DOHH2 (cell line): ENCODE measurements at regions not wholly inside any gene's neighbourhood (a gene's known extent, or its start where the extent isn't known, plus 50 kb on each side); places are given as distances from the start of the nearest gene placed in this dataset.

Experiments used
- H3F3A ChIP-seq: fragments of 200-600 bp; sonication (generic), shearing (Covaris generic); 2 replicates; pipeline ENCODE4 v1.6.0; 2016; ENCODE audit warnings: antibody characterized with exemption, mild to moderate bottlenecking; ENCODE audit not compliant: control insufficient read depth, insufficient read depth
- H3K27ac ChIP-seq: fragments of 200-600 bp; sonication (generic); 2 replicates; pipeline ENCODE4 v1.5.1; 2014; ENCODE audit warnings: low read depth, mild to moderate bottlenecking, low read length, moderate library complexity
- H3K27me3 ChIP-seq: fragments of 200-600 bp; sonication (generic); 2 replicates; pipeline ENCODE4 v1.6.1; 2014; ENCODE audit warnings: mild to moderate bottlenecking, low read length, mixed read lengths; ENCODE audit not compliant: control insufficient read depth
- H3K36me3 ChIP-seq: fragments of 200-600 bp; sonication (generic); 2 replicates; pipeline ENCODE4 v1.6.1; 2014; ENCODE audit warnings: mild to moderate bottlenecking, low read length, moderate library complexity, mixed read lengths; ENCODE audit not compliant: control insufficient read depth
- H3K4me1 ChIP-seq: fragments of 200-600 bp; sonication (generic); 2 replicates; pipeline ENCODE4 v1.6.1; 2014; ENCODE audit warnings: mild to moderate bottlenecking, low read length, mixed read lengths; ENCODE audit not compliant: control insufficient read depth
- H3K4me2 ChIP-seq: fragments of 200-600 bp; sonication (generic); 2 replicates; pipeline ENCODE4 v1.6.0; 2014; ENCODE audit warnings: mild to moderate bottlenecking, low read length, moderate library complexity
- H3K4me3 ChIP-seq: fragments of 200-600 bp; sonication (generic); 2 replicates; pipeline ENCODE4 v1.5.1; 2014; ENCODE audit warnings: mild to moderate bottlenecking, low read length, mixed read lengths
- H3K79me2 ChIP-seq: fragments of 200-600 bp; sonication (generic); 2 replicates; pipeline ENCODE4 v1.6.1; 2014; ENCODE audit warnings: mild to moderate bottlenecking, low read length, mixed read lengths; ENCODE audit not compliant: control insufficient read depth
- H3K9me2 ChIP-seq: fragments of 200-600 bp; sonication (generic); replicated peaks from 2 replicates; pipeline ENCODE4 v1.6.1; 2014; ENCODE audit warnings: mild to moderate bottlenecking, low read length, mixed read lengths; ENCODE audit not compliant: control insufficient read depth
- H3K9me3 ChIP-seq: fragments of 200-600 bp; sonication (generic); 2 replicates; pipeline ENCODE4 v1.6.1; 2014; ENCODE audit warnings: antibody characterized with exemption, low read length, mixed read lengths; ENCODE audit not compliant: control insufficient read depth, insufficient read depth
- H4K20me1 ChIP-seq: fragments of 200-600 bp; sonication (generic); 2 replicates; pipeline ENCODE4 v1.6.0; 2014; ENCODE audit warnings: low read depth, mild to moderate bottlenecking, antibody characterized with exemption, low read length, moderate library complexity; ENCODE audit not compliant: control insufficient read depth, insufficient read depth
- CTCF ChIP-seq: fragments of 200-600 bp; sonication (generic); IDR thresholded peaks from one replicate; pipeline ENCODE4 v1.5.1; 2014; ENCODE audit warnings: antibody characterized with exemption, mild to moderate bottlenecking, low read depth, low read length; ENCODE audit not compliant: poor library complexity, severe bottlenecking
- EZH2phosphoT487 ChIP-seq: fragments of 200-600 bp; sonication (generic); IDR thresholded peaks from 2 replicates; pipeline ENCODE4 v1.6.1; 2017; ENCODE audit warnings: borderline replicate concordance, mild to moderate bottlenecking, antibody characterized with exemption, low read length, moderate library complexity, mixed read lengths

DNA sequence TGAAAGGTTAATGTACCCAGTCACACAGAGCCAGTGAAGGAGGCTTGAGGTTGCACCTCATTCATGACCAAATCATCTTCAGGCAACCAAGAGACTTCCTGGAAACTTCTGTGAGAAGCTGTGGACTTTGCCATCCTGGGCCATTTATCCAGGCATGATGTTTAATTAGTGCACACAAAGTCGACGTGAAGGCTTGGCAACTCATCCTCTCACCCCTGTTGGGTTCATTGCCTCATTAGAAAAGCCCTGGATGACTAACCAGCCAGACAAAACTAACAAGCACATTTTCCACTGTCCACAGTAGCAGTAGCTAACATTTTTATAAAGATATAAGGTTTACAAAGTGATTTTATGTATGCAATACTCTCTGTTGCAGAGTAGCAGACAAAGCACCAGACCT is 65.7 kb upstream of the ZNF462 start:
- no peak overlapping the region for H3K4me2 ChIP-seq
- no peak overlapping the region for H3K4me3 ChIP-seq
- H3K79me2 ChIP-seq: no peaks in the 10 kb centered on the region
- H3K27ac ChIP-seq: no peak overlapping the region
- H3F3A ChIP-seq: no peaks in the 10 kb centered on the region
- no peaks in the 10 kb centered on the region for H3K9me3 ChIP-seq
- no peaks in the 10 kb centered on the region for H3K4me1 ChIP-seq
- no peaks in the 10 kb centered on the region for H3K27me3 ChIP-seq
- H4K20me1 ChIP-seq: no peaks in the 10 kb centered on the region
- TF ChIP-seq CTCF: no peak
- no peak for TF ChIP-seq EZH2phosphoT487
- H3K9me2 ChIP-seq: no peaks in the 10 kb centered on the region
- H3K36me3 ChIP-seq: no peaks in the 10 kb centered on the region

DNA sequence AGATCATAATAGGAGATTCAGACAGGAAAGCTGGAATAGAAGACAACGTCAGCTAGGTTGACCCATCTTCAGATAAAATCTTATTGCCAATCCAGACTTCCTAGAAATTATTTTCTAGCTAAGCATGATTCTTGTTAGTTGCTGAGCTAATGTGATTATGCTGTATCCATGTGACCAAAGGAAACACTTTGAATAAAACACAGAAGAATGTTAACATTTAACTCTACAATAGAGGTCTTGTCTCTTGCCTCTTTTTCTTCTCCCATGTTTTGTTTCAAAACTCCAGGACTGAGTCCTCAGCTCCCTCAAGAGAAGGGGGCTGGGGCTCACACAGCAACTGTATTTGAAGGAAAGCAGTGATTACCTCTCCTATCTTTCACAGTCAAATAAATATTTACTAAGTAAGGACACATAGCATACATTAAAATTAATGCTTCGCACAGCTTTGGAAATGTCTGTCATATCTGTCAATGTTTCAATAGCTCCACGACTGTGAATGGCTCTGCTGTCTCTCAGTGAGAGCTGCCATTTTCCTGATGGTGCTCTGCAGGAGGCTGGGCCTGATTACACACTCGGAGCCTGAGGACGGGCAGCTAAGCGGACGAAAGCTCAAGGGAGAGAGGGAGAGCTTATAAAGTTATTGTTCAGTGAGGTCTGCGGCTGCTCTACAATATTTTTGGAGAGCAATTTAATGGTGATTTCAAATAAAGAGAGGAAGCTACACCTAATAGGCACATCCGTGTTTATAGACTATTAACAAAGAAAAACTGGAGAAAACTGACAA is 64.8 kb upstream of the ZNF462 start:
- no peaks in the 10 kb centered on the region for H3K9me3 ChIP-seq
- H4K20me1 ChIP-seq: no peaks in the 10 kb centered on the region
- TF ChIP-seq CTCF (no peak), EZH2phosphoT487 (no peak)
- no peaks in the 10 kb centered on the region for H3K36me3 ChIP-seq
- H3K4me1 ChIP-seq: no peaks in the 10 kb centered on the region
- H3K4me2 ChIP-seq: no peak overlapping the region
- H3K27ac ChIP-seq: no peak overlapping the region
- no peaks in the 10 kb centered on the region for H3F3A ChIP-seq
- H3K27me3 ChIP-seq: no peaks in the 10 kb centered on the region
- H3K9me2 ChIP-seq: no peaks in the 10 kb centered on the region
- no peak overlapping the region for H3K4me3 ChIP-seq
- H3K79me2 ChIP-seq: no peaks in the 10 kb centered on the region

DNA sequence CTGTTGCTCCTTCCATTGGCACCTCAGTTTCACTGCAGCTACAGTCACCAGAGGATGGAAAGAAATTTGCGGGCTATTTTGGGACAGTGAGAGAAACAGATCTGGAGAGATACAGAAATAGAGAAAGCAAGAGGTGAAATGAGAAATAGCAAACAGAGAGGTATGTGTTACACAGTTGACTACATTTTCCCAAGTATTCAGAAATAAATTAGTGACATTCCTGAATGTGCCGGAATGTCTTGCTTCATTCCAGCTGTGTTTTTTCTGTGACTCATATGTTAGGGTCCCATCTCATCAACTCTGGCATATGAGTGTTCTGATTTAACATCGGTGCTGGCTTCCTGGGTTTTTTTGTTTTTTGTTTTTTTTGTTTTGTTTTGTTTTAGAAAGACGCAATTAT is 63.8 kb upstream of the ZNF462 start:
- Histone ChIP-seq H3K27ac (no peak overlapping the region), H3K4me2 (no peak overlapping the region)

More for the DNA sequence above, 63.8 kb upstream of the ZNF462 start:
- Histone ChIP-seq H3K4me3 (no peak overlapping the region), H3K79me2 (no peaks in the 10 kb centered on the region), H3K36me3 (no peaks in the 10 kb centered on the region), H3F3A (no peaks in the 10 kb centered on the region), H3K9me2 (no peaks in the 10 kb centered on the region), H3K4me1 (no peaks in the 10 kb centered on the region), H3K27me3 (no peaks in the 10 kb centered on the region), H4K20me1 (no peaks in the 10 kb centered on the region), H3K9me3 (no peaks in the 10 kb centered on the region)
- TF ChIP-seq EZH2phosphoT487: no peak
- no peak for TF ChIP-seq CTCF
